ENCODE measurements at regions not wholly inside any gene's neighbourhood (a gene's known extent, or its start where the extent isn't known, plus 50 kb on each side); places are given as distances from the start of the nearest gene placed in this dataset.
A peak's percentile ranks its signal among the peaks of the same experiment; 100 is the strongest.

DNA sequence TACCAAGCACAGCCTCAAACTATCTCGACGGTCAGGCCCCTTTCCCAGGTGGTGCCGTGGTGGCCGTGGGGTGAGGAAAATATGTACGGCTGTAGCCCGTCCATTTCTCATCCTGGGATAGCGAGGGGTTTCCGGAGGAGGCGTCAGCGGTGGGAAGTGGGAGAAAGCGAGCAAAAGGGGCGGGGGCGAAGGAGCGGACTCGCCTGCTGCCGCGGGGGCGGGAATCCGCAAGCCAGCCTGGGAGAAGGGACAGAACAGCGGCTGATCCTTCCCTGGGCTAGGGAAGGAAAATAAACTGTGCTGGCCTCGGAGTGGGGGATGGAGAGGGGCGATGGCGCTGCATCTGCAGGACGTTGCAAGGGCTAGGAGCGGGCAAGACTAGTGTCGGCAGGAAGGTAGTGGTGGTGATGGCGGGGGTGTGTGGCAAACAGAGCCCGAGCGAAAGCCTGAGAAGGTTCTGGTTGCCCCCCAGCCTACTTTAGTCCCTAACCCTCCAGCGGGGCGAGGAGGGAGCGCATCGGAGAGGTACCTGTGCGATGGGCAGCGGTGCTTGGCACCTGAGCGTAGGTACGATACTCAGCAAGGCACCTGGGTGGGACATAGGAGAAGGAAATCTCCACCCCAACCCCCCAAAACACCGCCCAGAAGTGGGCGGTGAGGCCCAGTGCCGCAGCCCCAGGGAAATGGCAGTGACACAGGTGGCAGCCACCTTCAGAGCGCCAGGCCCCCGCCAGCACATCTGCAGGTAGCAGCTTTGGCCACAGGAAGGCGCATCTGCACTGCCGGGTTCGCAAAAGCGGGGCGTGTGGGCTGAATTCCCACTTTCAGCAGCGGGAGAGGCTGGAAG is 49.9 kb upstream of the STEAP1B start:
- ATAC-seq (peak; percentile 90), DNase-seq (ENCODE audit: low spot score) (peak; percentile 90)
- no peaks in the 10 kb centered on the region for H3K36me3 Mint-ChIP-seq
- ChIA-PET CTCF (interaction anchor here (1.0 kb wide), 1 partner anchor 177 kb away, joined by 4 read pairs; the partner anchor contains the start of gene IL6), POLR2A (no interaction called here)
- H3K4me3 Mint-ChIP-seq, result peak overlapping the region; percentile 83
- peak overlapping the region; percentile 86 for H3K27ac Mint-ChIP-seq
- H3K27me3 Mint-ChIP-seq (ENCODE audit: low read depth), result peaks cover 4% of the 10 kb centered on the region; the same call in 1 of the 2 replicates
- peaks cover 19% of the 10 kb centered on the region for H3K4me1 Mint-ChIP-seq
- no peaks in the 10 kb centered on the region for H3K9me3 Mint-ChIP-seq
- TF ChIP-seq, protein P1, sequence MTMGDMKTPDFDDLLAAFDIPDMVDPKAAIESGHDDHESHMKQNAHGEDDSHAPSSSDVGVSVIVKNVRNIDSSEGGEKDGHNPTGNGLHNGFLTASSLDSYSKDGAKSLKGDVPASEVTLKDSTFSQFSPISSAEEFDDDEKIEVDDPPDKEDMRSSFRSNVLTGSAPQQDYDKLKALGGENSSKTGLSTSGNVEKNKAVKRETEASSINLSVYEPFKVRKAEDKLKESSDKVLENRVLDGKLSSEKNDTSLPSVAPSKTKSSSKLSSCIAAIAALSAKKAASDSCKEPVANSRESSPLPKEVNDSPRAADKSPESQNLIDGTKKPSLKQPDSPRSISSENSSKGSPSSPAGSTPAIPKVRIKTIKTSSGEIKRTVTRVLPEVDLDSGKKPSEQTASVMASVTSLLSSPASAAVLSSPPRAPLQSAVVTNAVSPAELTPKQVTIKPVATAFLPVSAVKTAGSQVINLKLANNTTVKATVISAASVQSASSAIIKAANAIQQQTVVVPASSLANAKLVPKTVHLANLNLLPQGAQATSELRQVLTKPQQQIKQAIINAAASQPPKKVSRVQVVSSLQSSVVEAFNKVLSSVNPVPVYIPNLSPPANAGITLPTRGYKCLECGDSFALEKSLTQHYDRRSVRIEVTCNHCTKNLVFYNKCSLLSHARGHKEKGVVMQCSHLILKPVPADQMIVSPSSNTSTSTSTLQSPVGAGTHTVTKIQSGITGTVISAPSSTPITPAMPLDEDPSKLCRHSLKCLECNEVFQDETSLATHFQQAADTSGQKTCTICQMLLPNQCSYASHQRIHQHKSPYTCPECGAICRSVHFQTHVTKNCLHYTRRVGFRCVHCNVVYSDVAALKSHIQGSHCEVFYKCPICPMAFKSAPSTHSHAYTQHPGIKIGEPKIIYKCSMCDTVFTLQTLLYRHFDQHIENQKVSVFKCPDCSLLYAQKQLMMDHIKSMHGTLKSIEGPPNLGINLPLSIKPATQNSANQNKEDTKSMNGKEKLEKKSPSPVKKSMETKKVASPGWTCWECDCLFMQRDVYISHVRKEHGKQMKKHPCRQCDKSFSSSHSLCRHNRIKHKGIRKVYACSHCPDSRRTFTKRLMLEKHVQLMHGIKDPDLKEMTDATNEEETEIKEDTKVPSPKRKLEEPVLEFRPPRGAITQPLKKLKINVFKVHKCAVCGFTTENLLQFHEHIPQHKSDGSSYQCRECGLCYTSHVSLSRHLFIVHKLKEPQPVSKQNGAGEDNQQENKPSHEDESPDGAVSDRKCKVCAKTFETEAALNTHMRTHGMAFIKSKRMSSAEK (CRISPR knock-in tag; IDR thresholded peaks at IDR 0.05; ENCODE audit: borderline replicate concordance), result no peak
- no peak; the same call in 1 of the 2 replicates for TF ChIP-seq CREM (CRISPR knock-in tag; IDR thresholded peaks at IDR 0.05)
- TF ChIP-seq FOXK1 (CRISPR knock-in tag; IDR thresholded peaks at IDR 0.05), result peak; percentile 36
- TF ChIP-seq, protein P2, sequence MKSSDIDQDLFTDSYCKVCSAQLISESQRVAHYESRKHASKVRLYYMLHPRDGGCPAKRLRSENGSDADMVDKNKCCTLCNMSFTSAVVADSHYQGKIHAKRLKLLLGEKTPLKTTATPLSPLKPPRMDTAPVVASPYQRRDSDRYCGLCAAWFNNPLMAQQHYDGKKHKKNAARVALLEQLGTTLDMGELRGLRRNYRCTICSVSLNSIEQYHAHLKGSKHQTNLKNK (CRISPR knock-in tag; IDR thresholded peaks at IDR 0.05), result no peak
- TF ChIP-seq, protein P3, sequence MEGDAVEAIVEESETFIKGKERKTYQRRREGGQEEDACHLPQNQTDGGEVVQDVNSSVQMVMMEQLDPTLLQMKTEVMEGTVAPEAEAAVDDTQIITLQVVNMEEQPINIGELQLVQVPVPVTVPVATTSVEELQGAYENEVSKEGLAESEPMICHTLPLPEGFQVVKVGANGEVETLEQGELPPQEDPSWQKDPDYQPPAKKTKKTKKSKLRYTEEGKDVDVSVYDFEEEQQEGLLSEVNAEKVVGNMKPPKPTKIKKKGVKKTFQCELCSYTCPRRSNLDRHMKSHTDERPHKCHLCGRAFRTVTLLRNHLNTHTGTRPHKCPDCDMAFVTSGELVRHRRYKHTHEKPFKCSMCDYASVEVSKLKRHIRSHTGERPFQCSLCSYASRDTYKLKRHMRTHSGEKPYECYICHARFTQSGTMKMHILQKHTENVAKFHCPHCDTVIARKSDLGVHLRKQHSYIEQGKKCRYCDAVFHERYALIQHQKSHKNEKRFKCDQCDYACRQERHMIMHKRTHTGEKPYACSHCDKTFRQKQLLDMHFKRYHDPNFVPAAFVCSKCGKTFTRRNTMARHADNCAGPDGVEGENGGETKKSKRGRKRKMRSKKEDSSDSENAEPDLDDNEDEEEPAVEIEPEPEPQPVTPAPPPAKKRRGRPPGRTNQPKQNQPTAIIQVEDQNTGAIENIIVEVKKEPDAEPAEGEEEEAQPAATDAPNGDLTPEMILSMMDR (IDR thresholded peaks at IDR 0.05), result peak; percentile 46
- TF ChIP-seq, protein P4, sequence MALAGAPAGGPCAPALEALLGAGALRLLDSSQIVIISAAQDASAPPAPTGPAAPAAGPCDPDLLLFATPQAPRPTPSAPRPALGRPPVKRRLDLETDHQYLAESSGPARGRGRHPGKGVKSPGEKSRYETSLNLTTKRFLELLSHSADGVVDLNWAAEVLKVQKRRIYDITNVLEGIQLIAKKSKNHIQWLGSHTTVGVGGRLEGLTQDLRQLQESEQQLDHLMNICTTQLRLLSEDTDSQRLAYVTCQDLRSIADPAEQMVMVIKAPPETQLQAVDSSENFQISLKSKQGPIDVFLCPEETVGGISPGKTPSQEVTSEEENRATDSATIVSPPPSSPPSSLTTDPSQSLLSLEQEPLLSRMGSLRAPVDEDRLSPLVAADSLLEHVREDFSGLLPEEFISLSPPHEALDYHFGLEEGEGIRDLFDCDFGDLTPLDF (CRISPR knock-in tag; IDR thresholded peaks at IDR 0.05), result 0 out of 2 replicates have a peak, but pooled peaks have one; percentile 40
- TF ChIP-seq, protein P5, sequence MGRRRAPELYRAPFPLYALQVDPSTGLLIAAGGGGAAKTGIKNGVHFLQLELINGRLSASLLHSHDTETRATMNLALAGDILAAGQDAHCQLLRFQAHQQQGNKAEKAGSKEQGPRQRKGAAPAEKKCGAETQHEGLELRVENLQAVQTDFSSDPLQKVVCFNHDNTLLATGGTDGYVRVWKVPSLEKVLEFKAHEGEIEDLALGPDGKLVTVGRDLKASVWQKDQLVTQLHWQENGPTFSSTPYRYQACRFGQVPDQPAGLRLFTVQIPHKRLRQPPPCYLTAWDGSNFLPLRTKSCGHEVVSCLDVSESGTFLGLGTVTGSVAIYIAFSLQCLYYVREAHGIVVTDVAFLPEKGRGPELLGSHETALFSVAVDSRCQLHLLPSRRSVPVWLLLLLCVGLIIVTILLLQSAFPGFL (CRISPR knock-in tag; IDR thresholded peaks at IDR 0.05; ENCODE audit: borderline replicate concordance), result no peak
- no peak for TF ChIP-seq TP53 (CRISPR knock-in tag; IDR thresholded peaks at IDR 0.05)
- no peak for TF ChIP-seq ZNF317 (CRISPR knock-in tag; IDR thresholded peaks at IDR 0.05; ENCODE audit: borderline replicate concordance, low read depth)
- TF ChIP-seq, protein P6, sequence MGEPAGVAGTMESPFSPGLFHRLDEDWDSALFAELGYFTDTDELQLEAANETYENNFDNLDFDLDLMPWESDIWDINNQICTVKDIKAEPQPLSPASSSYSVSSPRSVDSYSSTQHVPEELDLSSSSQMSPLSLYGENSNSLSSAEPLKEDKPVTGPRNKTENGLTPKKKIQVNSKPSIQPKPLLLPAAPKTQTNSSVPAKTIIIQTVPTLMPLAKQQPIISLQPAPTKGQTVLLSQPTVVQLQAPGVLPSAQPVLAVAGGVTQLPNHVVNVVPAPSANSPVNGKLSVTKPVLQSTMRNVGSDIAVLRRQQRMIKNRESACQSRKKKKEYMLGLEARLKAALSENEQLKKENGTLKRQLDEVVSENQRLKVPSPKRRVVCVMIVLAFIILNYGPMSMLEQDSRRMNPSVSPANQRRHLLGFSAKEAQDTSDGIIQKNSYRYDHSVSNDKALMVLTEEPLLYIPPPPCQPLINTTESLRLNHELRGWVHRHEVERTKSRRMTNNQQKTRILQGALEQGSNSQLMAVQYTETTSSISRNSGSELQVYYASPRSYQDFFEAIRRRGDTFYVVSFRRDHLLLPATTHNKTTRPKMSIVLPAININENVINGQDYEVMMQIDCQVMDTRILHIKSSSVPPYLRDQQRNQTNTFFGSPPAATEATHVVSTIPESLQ (CRISPR knock-in tag; IDR thresholded peaks at IDR 0.05), result no peak
- peak; percentile 82 for TF ChIP-seq ZNF121 (CRISPR knock-in tag; IDR thresholded peaks at IDR 0.05)
- TF ChIP-seq ZBTB21 (CRISPR knock-in tag; IDR thresholded peaks at IDR 0.05; ENCODE audit: borderline replicate concordance), result peak; percentile 39; the same call in 1 of the 2 replicates
- TF ChIP-seq PRRX2 (CRISPR knock-in tag; IDR thresholded peaks at IDR 0.05), result no peak
- TF ChIP-seq TCF7 (CRISPR knock-in tag; IDR thresholded peaks at IDR 0.05; ENCODE audit: low read depth), result no peak
- TF ChIP-seq GTF2I (CRISPR knock-in tag; conservative IDR thresholded peaks at IDR 0.05), result no peak
- TF ChIP-seq, protein P7, sequence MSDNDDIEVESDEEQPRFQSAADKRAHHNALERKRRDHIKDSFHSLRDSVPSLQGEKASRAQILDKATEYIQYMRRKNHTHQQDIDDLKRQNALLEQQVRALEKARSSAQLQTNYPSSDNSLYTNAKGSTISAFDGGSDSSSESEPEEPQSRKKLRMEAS (CRISPR knock-in tag; IDR thresholded peaks at IDR 0.05), result peak; percentile 65
- peak; percentile 14; the same call in 1 of the 2 replicates for TF ChIP-seq FOXP1 (CRISPR knock-in tag; IDR thresholded peaks at IDR 0.05; ENCODE audit: borderline replicate concordance)
- TF ChIP-seq IRF2 (CRISPR knock-in tag; IDR thresholded peaks at IDR 0.05; ENCODE audit: borderline replicate concordance, low read depth), result no peak
- TF ChIP-seq, protein P8, sequence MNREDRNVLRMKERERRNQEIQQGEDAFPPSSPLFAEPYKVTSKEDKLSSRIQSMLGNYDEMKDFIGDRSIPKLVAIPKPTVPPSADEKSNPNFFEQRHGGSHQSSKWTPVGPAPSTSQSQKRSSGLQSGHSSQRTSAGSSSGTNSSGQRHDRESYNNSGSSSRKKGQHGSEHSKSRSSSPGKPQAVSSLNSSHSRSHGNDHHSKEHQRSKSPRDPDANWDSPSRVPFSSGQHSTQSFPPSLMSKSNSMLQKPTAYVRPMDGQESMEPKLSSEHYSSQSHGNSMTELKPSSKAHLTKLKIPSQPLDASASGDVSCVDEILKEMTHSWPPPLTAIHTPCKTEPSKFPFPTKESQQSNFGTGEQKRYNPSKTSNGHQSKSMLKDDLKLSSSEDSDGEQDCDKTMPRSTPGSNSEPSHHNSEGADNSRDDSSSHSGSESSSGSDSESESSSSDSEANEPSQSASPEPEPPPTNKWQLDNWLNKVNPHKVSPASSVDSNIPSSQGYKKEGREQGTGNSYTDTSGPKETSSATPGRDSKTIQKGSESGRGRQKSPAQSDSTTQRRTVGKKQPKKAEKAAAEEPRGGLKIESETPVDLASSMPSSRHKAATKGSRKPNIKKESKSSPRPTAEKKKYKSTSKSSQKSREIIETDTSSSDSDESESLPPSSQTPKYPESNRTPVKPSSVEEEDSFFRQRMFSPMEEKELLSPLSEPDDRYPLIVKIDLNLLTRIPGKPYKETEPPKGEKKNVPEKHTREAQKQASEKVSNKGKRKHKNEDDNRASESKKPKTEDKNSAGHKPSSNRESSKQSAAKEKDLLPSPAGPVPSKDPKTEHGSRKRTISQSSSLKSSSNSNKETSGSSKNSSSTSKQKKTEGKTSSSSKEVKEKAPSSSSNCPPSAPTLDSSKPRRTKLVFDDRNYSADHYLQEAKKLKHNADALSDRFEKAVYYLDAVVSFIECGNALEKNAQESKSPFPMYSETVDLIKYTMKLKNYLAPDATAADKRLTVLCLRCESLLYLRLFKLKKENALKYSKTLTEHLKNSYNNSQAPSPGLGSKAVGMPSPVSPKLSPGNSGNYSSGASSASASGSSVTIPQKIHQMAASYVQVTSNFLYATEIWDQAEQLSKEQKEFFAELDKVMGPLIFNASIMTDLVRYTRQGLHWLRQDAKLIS (CRISPR knock-in tag; IDR thresholded peaks at IDR 0.05; ENCODE audit: borderline replicate concordance), result no peak; the same call in 1 of the 2 replicates
- TF ChIP-seq CBFB (CRISPR knock-in tag; IDR thresholded peaks at IDR 0.05; ENCODE audit: low read depth), result 0 out of 2 replicates have a peak, but pooled peaks have one; percentile 17
- no peak for TF ChIP-seq JUN (CRISPR knock-in tag; IDR thresholded peaks at IDR 0.05)

Data from WTC11 (cell line).